ENCODE measurements at regions not wholly inside any gene's neighbourhood (a gene's known extent, or its start where the extent isn't known, plus 50 kb on each side); places are given as distances from the start of the nearest gene placed in this dataset.

- TF ChIP-seq, protein P1, sequence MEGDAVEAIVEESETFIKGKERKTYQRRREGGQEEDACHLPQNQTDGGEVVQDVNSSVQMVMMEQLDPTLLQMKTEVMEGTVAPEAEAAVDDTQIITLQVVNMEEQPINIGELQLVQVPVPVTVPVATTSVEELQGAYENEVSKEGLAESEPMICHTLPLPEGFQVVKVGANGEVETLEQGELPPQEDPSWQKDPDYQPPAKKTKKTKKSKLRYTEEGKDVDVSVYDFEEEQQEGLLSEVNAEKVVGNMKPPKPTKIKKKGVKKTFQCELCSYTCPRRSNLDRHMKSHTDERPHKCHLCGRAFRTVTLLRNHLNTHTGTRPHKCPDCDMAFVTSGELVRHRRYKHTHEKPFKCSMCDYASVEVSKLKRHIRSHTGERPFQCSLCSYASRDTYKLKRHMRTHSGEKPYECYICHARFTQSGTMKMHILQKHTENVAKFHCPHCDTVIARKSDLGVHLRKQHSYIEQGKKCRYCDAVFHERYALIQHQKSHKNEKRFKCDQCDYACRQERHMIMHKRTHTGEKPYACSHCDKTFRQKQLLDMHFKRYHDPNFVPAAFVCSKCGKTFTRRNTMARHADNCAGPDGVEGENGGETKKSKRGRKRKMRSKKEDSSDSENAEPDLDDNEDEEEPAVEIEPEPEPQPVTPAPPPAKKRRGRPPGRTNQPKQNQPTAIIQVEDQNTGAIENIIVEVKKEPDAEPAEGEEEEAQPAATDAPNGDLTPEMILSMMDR (IDR thresholded peaks at IDR 0.05), result no peak
- TF ChIP-seq POLR2AphosphoS5 (IDR thresholded peaks at IDR 0.05), result no peak
These were observed 419.6 kb upstream of the CPEB2 start for GRCh38 chr4:14582677-14583076.
